RWPE1 (cell line): ENCODE measurements at regions not wholly inside any gene's neighbourhood (a gene's known extent, or its start where the extent isn't known, plus 50 kb on each side); places are given as distances from the start of the nearest gene placed in this dataset.

ENCODE experiments used
- CTCF ChIA-PET: fragments of 350-600 bp; sonication (Branson Sonifier 250); formaldehyde crosslinking; extraction: SDS; loops from one replicate; lab custom pipeline; 2021; lab: Yijun Ruan, JAX
- POLR2A ChIA-PET: fragments of 400-600 bp; formaldehyde crosslinking; extraction: SDS; loops from one replicate; lab custom pipeline; 2020; ENCODE audit warnings: antibody characterized with exemption; ENCODE audit not compliant: low non-redundant PET; lab: Yijun Ruan, JAX
- DNase-seq: peaks from one replicate; pipeline ENCODE4 v3.0.0; 2012; ENCODE audit warnings: low spot score
- H3K27ac ChIP-seq: fragments of 450-650 bp; 2 replicates; pipeline ENCODE4 v1.5.1; 2017
- TF ChIP-seq, protein P1 (sequence below): fragments of 450-650 bp; conservative IDR thresholded peaks from 2 replicates; pipeline ENCODE4 v1.5.1; 2017; ENCODE audit warnings: low read depth, mild to moderate bottlenecking

DNA sequence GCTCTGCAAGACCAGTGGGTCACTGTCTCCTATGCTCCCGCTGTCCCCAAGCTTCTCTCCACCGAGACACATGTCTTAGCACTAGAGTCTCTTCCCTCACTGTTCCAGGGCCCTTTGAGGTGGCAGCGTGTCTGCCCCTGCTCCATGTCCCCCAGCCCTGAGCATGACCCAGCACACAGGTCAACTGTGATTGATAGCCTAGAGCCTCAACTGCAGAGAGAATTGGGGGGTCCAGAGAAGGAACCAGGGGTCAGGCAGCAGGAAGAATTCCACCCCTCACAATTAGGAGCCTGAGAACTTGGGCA lies 54.6 kb upstream of the ODC1 start:
- TF ChIP-seq, protein P1, sequence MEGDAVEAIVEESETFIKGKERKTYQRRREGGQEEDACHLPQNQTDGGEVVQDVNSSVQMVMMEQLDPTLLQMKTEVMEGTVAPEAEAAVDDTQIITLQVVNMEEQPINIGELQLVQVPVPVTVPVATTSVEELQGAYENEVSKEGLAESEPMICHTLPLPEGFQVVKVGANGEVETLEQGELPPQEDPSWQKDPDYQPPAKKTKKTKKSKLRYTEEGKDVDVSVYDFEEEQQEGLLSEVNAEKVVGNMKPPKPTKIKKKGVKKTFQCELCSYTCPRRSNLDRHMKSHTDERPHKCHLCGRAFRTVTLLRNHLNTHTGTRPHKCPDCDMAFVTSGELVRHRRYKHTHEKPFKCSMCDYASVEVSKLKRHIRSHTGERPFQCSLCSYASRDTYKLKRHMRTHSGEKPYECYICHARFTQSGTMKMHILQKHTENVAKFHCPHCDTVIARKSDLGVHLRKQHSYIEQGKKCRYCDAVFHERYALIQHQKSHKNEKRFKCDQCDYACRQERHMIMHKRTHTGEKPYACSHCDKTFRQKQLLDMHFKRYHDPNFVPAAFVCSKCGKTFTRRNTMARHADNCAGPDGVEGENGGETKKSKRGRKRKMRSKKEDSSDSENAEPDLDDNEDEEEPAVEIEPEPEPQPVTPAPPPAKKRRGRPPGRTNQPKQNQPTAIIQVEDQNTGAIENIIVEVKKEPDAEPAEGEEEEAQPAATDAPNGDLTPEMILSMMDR = no peak
- POLR2A ChIA-PET = no interaction called here
- H3K27ac ChIP-seq = no peak overlapping the region
- no peak for DNase-seq
- CTCF ChIA-PET = interaction anchor here (0.8 kb wide), 1 partner anchor 9 kb away, joined by 4 read pairs; no protein-coding TSS in a partner anchor

DNA sequence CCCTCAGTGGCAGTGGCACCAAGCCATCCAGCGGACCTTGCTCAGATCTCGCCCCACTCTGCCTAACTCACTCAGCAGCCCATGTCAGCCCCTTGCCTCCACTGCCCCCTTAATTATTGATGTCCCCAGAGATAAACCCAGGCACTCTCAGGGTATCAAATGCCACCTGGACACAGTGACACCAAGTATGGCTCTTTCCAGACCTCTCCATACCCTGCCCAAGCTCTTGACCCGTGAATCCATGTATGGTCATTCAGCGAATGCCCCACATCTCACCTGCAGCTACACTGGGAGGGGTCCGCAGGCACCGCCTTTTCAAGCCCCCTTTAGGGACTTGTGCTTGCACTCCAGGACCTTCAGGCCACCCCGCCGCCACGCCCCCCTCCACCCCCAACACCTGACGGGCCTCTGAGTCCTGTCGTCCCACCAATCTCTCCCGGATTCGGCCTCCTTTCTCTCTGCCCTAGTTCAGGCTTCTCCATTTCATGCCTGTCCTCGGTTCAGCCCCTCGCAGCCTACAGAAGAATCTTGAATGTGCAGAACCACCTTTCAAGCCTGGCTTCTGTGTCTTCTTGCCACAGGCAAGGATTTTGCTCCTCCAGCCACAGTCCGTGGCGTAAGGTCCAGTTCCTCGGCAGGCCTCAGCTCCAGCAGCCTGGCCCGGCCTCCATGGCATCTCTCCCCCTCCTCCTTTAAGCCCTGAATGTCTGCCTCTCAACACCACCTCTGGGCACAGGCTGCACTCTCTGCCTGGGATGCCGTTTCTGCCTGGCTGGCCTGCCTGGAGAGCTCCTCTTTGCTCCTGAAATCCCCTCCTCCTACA lies 54.1 kb upstream of the ODC1 start:
- ChIA-PET POLR2A (no interaction called here), CTCF (interaction anchor here (0.8 kb wide), 1 partner anchor 9 kb away, joined by 4 read pairs; no protein-coding TSS in a partner anchor)
- no peak for DNase-seq
- TF ChIP-seq, protein P1 = no peak
- H3K27ac ChIP-seq = no peak overlapping the region

DNA sequence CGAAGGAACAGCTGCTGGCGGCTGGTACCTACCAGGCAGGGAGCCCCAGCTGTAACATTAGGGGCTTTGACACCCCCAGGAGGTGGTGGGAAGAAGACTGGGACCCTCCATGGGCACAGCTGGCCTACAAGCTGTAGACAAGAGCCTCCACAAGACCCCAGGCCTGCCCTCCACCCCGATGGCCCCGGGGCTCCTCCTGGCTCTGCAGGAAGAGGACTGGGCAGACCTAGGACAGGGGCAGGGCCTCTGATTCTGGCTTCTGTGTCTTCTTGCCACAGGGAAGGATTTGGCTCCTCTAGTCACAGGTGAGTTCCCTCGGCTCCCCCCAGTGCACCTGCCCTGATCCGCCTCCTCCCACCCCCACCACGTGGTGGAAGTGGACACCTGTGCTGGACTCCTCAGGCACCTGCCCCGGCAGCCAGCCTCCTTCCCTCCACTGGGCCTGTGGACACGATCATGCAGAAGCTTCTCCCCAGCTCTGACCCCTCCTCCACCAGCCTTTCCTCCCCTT lies 53.4 kb upstream of the ODC1 start:
- POLR2A ChIA-PET = no interaction called here
- H3K27ac ChIP-seq = no peak overlapping the region
- CTCF ChIA-PET = interaction anchor here (0.6 kb wide), 1 partner anchor 114 kb away, joined by 3 read pairs; no protein-coding TSS in a partner anchor
- TF ChIP-seq, protein P1 = no peak
- no peak for DNase-seq

DNA sequence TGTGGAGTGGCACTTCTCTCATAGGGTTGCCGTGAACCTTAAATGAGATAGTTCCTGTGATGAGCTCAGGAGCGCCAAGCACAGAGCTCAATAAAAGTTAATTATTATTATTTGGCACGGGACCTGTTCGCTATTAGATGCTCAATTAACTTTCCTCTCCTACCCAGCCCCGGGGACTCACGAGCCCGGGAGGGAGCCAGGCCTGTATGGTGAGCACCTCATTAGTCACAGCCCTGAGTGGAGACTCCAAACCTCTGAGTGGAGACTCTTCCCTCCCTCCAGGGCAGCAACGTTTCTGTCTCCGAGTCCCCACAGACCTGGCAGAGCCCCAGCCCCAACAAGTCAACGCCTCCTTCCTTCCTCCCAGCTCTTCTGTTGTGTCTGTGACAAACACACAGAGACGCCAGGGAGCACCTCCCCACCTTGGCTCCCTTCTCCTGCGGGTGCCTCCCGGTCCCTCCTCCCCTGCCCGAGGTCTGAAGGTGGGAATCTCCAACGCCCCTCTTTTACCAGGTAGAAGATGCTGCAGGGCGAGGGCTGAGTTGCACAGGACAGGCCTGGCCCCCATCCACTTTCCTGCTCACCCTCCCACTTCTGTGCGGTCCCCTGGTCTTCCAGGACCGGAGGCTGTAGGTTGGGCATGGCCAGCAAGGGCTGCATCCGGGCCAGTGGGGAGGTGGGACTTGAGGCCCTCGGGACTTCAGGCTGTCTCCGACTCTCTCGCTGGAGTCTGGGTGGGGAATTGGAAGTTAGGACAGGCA lies 52.7 kb upstream of the ODC1 start:
- DNase-seq = peak; percentile 49
- CTCF ChIA-PET = interaction anchor here (0.6 kb wide), 1 partner anchor 114 kb away, joined by 3 read pairs; no protein-coding TSS in a partner anchor
- H3K27ac ChIP-seq = no peak overlapping the region
- TF ChIP-seq, protein P1 = no peak
- POLR2A ChIA-PET = interaction anchor here (0.6 kb wide), 1 partner anchor 105 kb away, joined by 3 read pairs; no protein-coding TSS in a partner anchor

DNA sequence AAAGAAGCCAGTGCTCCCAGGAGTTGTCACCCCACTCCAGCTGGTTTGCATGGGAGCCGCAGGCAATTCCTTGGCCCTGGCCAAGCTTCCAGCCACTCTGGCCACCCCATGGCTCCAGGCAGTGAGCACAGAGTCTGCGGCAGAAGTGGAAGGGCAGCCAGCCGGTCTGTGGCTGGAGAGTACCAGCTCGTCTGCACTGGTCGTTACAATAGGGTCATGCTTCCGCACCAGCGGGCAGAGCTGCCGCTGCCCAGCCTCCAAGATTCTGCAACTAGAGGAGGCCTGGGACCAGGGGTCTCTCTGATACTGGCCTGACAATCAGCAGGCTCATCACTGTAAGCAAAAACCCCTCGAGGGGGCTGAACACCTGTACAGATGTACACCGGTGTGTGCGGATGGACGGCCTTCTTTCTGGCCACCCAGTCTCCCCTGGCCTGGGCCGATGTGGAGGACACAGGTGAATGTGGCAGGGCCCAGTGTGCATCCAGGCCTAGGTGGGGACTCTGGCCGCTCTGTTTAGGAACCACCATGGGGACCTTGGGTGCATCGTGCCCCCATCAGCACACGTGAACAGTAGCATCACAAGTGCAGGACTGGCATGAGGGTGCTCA lies 51.9 kb upstream of the ODC1 start:
- POLR2A ChIA-PET = interaction anchor here (0.6 kb wide), 1 partner anchor 104 kb away, joined by 3 read pairs; no protein-coding TSS in a partner anchor
- DNase-seq = no peak
- CTCF ChIA-PET = no interaction called here
- TF ChIP-seq, protein P1 = no peak
- peak overlapping the region; percentile 19; the same call in 1 of the 2 replicates for H3K27ac ChIP-seq

DNA sequence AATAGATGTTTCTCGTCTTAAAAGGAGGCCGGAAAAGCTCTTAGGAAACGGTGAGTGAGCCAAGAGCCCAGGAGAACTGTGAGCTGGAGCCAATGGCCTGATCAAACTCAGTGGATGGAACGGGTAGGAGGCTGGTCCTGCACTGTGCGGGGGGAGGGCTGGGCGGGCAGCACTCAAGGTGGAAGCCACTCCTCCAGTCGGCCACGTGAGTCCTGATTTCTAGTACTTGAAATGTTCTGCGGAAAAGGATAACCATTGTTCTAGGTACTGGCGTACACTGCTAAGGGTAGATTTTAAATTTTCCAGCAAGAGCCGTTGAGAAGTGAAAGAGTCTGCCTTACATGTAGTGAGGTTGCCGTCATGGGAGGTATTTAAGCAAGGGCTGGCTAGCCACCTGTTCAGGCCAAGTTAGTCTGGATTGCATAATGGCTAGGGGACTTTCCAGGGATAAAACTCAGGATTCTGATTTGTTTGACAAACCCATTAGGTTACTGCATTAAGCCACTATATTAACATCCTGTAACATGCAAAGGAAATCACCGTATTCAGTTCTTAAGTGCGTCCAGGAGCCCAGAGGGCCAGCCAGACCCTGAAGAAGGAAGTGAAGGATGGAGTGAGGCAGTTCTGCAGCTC lies 51.3 kb upstream of the ODC1 start:
- peak overlapping the region; percentile 19; the same call in 1 of the 2 replicates for H3K27ac ChIP-seq
- ChIA-PET CTCF (no interaction called here), POLR2A (no interaction called here)
- TF ChIP-seq, protein P1 = no peak
- no peak for DNase-seq
